ENCODE measurements at regions not wholly inside any gene's neighbourhood (a gene's known extent, or its start where the extent isn't known, plus 50 kb on each side); places are given as distances from the start of the nearest gene placed in this dataset.
A peak's percentile ranks its signal among the peaks of the same experiment; 100 is the strongest.

DNA sequence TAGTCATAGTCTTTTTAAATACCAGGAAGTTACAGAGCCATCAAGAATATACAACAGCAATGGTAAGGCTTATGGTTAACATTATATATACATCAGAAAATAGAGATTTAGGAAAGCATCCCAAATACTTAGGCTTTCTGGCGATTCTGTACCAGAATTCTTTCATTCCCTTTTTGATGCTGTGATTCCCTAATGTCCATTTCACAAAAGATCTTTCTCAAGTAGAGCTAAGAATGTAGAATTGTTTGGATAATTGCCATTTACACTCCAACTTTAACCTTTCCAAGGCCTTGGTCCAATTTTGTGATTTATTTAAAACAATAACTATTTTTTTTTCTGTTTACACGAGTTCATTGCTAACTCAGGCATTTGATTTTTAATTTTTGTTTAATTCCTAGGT, 422.2 kb downstream of the MTX2 start:
- no peaks in the 10 kb centered on the region for H3K36me3 ChIP-seq
- no peaks in the 10 kb centered on the region for H3K27me3 ChIP-seq
- H3K27ac ChIP-seq: no peak overlapping the region
- TF ChIP-seq CTCF (IDR thresholded peaks at IDR 0.05): no peak
- H3K9me3 ChIP-seq: no peaks in the 10 kb centered on the region
- WGBS, 2 donors: 62 to 71% methylated on average over 2 of the region's 2 CpGs
- DNase-seq (no peak), FAIRE-seq (no peak), ATAC-seq (no peak)
- intact Hi-C loops (cut with DNase I): no loop called here
- H3K4me1 ChIP-seq: no peaks in the 10 kb centered on the region
- no peak overlapping the region for H3K4me3 ChIP-seq

- 82 to 91% methylated on average over 1 of the region's 1 CpG for WGBS, 2 donors
- Histone ChIP-seq H3K27me3 (no peaks in the 10 kb centered on the region), H3K4me3 (no peak overlapping the region), H3K9me3 (no peaks in the 10 kb centered on the region), H3K36me3 (no peaks in the 10 kb centered on the region), H3K4me1 (no peaks in the 10 kb centered on the region), H3K27ac (no peak overlapping the region)
- TF ChIP-seq CTCF (IDR thresholded peaks at IDR 0.05): no peak
- FAIRE-seq (no peak), DNase-seq (no peak), ATAC-seq (no peak)
- intact Hi-C loops (cut with DNase I): no loop called here
These were observed 423.3 kb downstream of the MTX2 start for GRCh38 chr2:176692533-176692932.

GRCh38 chr2:176699098-176699497, 429.9 kb downstream of the MTX2 start:
- no peak for TF ChIP-seq CTCF (IDR thresholded peaks at IDR 0.05)
- H3K4me1 ChIP-seq: peaks cover 0 to 9% (median 0%) of the 10 kb centered on the region in 3 donors
- no peaks in the 10 kb centered on the region for H3K36me3 ChIP-seq
- no peaks in the 10 kb centered on the region for H3K9me3 ChIP-seq
- peaks cover 0 to 7% (median 0%) of the 10 kb centered on the region in 4 donors for H3K27me3 ChIP-seq
- DNase-seq: no peak
- H3K4me3 ChIP-seq: no peak overlapping the region
- FAIRE-seq: no peak
- intact Hi-C loops (cut with DNase I): no loop called here
- no peak overlapping the region for H3K27ac ChIP-seq
- ATAC-seq: no peak

DNA sequence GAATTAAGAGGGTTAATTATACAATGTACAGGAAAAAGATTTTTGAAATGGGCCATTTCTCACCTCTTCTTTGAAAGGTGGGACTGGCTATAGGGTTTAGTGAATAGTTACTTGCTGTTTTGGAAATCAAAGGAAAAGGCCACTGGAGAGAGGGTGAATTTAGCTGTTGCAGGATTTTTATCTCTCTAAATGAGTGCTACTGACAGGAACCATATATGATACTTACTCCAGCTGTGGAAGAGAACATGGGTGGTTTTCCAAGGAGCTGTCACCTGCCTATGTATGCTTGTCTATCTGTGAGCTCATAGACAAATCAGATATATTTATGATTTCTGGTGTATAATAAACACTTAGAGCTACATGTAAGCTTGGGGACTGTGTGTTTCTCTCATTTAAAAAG, 430.4 kb downstream of the MTX2 start:
- peaks cover 0 to 7% (median 0%) of the 10 kb centered on the region in 4 donors for H3K27me3 ChIP-seq
- no peak for FAIRE-seq
- no peaks in the 10 kb centered on the region for H3K36me3 ChIP-seq
- no peak for DNase-seq
- ATAC-seq: no peak
- intact Hi-C loops (cut with DNase I): no loop called here
- TF ChIP-seq CTCF (IDR thresholded peaks at IDR 0.05): no peak
- H3K4me1 ChIP-seq: peaks cover 0 to 9% (median 0%) of the 10 kb centered on the region in 3 donors
- no peaks in the 10 kb centered on the region for H3K9me3 ChIP-seq
- no peak overlapping the region for H3K4me3 ChIP-seq
- no peak overlapping the region for H3K27ac ChIP-seq

- Histone ChIP-seq H3K27ac (no peak overlapping the region), H3K36me3 (no peaks in the 10 kb centered on the region), H3K4me1 (peaks cover 0 to 9% (median 0%) of the 10 kb centered on the region in 3 donors), H3K27me3 (peaks cover 0 to 7% (median 0%) of the 10 kb centered on the region in 4 donors), H3K9me3 (no peaks in the 10 kb centered on the region), H3K4me3 (no peak overlapping the region)
- ATAC-seq: peak in 1 of 4 donors; percentile 61
- DNase-seq: no peak
- TF ChIP-seq CTCF (IDR thresholded peaks at IDR 0.05): no peak
- no peak for FAIRE-seq
- intact Hi-C loops (cut with DNase I): no loop called here
- WGBS, 2 donors: 29 to 33% methylated on average over 1 of the region's 1 CpG
These were observed 432.9 kb downstream of the MTX2 start for GRCh38 chr2:176702131-176702530.

All from pancreas (tissue), 10 donors.